GM13976 (cell line): ENCODE measurements at regions not wholly inside any gene's neighbourhood (a gene's known extent, or its start where the extent isn't known, plus 50 kb on each side); places are given as distances from the start of the nearest gene placed in this dataset.

Experiments
- DNase-seq: peaks from one replicate; pipeline ENCODE4 v3.0.0; 2012; ENCODE audit warnings: low spot score
- CTCF ChIP-seq: IDR thresholded peaks from 2 replicates; pipeline ENCODE4 v1.5.1; 2012; ENCODE audit warnings: borderline replicate concordance, mild to moderate bottlenecking; ENCODE audit not compliant: insufficient read depth; ENCODE audit errors: extremely low read depth, missing control alignments, control extremely low read depth
- in situ Hi-C: fragments of 300-500 bp; cut with MboI; formaldehyde crosslinking; loops from one replicate; pipeline ENCODE4 v1.12.0; 2022; ENCODE audit warnings: low sequenced_read_pairs, mixed read lengths, inconsistent platforms; ENCODE audit not compliant: unreplicated experiment

DNA sequence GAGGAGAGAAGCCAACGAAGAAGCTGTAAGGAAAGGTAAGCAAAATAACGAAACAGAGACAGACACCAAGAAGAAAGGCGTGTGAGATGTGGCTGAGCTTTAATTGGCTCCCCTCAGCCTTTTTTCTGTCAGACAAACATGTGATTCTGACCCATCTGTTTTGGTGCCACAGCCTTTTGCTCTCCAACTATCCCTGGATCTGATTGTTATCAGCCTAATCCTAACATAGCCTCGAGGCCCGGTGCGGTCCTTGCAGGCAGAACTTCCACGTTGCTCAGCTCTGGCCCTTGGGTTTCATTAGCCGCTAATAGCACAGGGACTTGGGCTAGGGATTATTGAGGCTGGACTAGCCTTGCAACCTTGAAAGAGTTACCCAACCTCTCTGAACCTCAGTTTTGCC, 57.9 kb upstream of the CACNA2D3 start:
- no peak for DNase-seq
- TF ChIP-seq CTCF, result no peak
- in situ Hi-C loops, result no loop called here

DNA sequence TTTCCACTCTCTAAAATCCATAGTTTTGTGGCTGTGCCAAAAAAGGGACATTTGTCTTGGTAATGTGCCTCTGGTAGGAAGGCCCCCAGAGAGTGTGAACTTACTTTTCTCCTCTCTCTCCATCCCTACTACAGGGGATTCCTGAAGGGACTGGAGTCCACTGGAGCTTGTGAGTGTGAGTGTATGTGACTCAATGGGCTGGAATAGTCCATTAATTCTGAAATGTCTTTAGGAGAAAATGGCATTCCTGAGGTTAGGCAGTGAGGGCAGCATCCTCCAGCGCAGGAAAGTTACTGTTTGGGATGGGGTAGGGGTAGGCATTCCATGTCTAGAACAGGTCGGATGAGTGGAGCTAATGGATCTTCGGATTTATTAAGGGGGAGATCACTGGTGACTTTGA, 59.8 kb upstream of the CACNA2D3 start:
- no peak for DNase-seq
- no peak for TF ChIP-seq CTCF

DNA sequence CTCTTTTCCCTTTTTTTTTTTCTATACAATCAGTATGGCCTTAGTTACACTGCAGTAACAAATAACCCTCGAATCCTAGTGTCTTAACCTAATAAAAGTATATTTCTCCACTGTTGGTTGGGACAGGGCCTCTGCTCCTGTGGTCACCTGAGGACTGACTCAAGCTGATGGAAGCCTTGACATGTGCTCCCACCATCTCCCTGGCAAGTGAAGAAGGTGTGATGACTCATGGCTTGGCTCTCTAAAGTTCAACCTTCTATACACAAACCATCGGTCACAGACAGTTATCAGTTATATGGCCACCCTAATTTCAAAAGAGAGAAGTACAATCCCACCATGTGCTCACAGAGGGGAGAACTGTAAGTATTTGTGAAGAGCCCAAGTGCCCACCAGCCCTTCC, 65.8 kb upstream of the CACNA2D3 start:
- in situ Hi-C loops, result no loop called here
- no peak for DNase-seq
- no peak for TF ChIP-seq CTCF

More for the DNA sequence above, 59.8 kb upstream of the CACNA2D3 start:
- in situ Hi-C loops, result no loop called here

- in situ Hi-C loops, result no loop called here
Measured at GRCh38 chr3:54053882-54054281, 68.5 kb upstream of the CACNA2D3 start.

DNA sequence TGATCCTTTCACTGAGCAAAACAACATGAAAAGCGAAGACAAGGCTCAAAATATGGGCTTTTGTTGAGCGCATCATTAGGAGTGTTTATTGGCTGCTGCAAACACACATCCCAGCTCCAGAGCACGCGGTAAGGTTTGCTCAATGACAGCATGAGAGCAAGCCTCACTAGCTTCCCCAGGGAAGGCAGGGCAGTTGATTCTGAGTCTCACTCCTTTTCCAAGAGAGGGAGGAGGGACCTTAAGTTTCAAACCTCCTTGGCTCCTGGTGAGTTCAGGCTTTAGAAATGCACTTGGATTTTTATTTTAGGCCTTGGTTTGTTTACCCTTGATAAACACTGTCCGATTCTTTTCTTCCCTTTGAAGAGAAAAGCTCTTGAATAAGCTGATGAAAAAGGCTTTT, 69.1 kb upstream of the CACNA2D3 start:
- no peak for TF ChIP-seq CTCF
- DNase-seq, result no peak
- in situ Hi-C loops, result no loop called here

More at GRCh38 chr3:54053882-54054281, 68.5 kb upstream of the CACNA2D3 start:
- no peak for DNase-seq
- no peak for TF ChIP-seq CTCF

GRCh38 chr3:54047568-54047967, 74.8 kb upstream of the CACNA2D3 start:
- in situ Hi-C loops, result no loop called here
- TF ChIP-seq CTCF, result no peak
- DNase-seq, result no peak

GRCh38 chr3:54046641-54047214, 75.6 kb upstream of the CACNA2D3 start:
- in situ Hi-C loops, result no loop called here
- DNase-seq, result no peak
- TF ChIP-seq CTCF, result no peak
